GM19351 (cell line): ENCODE measurements at regions not wholly inside any gene's neighbourhood (a gene's known extent, or its start where the extent isn't known, plus 50 kb on each side); places are given as distances from the start of the nearest gene placed in this dataset.

Experiments used
- ATAC-seq: cut with Tn5 transposase; IDR thresholded peaks from one replicate; pipeline ENCODE4 v1.9.1; 2021; ENCODE audit warnings: mild to moderate bottlenecking, moderate library complexity; ENCODE audit not compliant: unreplicated experiment

- ATAC-seq = no peak
Observed at GRCh38 chr11:110947096-110947495, 234.9 kb upstream of the ARHGAP20 start.

GRCh38 chr11:110939471-110939870 is 227.2 kb upstream of the ARHGAP20 start:
- ATAC-seq = no peak

- ATAC-seq = no peak
Observed at GRCh38 chr11:110935018-110935640, 222.9 kb upstream of the ARHGAP20 start.

- no peak for ATAC-seq
Observed at GRCh38 chr11:110929129-110929528, 216.9 kb upstream of the ARHGAP20 start.

GRCh38 chr11:110928391-110928790 is 216.2 kb upstream of the ARHGAP20 start:
- no peak for ATAC-seq

- no peak for ATAC-seq
Observed at GRCh38 chr11:110921742-110922521, 209.7 kb upstream of the ARHGAP20 start.

- peak; percentile 61 for ATAC-seq
Observed at GRCh38 chr11:110919241-110919922, 207.1 kb upstream of the ARHGAP20 start.

- ATAC-seq = no peak
Observed at GRCh38 chr11:110918351-110918750, 206.1 kb upstream of the ARHGAP20 start.

GRCh38 chr11:110912437-110912836 is 200.2 kb upstream of the ARHGAP20 start:
- no peak for ATAC-seq

GRCh38 chr11:110910384-110910783 is 198.1 kb upstream of the ARHGAP20 start:
- ATAC-seq = no peak

GRCh38 chr11:110909336-110909735 is 197.1 kb upstream of the ARHGAP20 start:
- ATAC-seq = no peak

GRCh38 chr11:110908401-110909105 is 196.3 kb upstream of the ARHGAP20 start:
- no peak for ATAC-seq

- ATAC-seq = peak; percentile 42
Observed at GRCh38 chr11:110907629-110908028, 195.4 kb upstream of the ARHGAP20 start.

- no peak for ATAC-seq
Observed at GRCh38 chr11:110903830-110904229, 191.6 kb upstream of the ARHGAP20 start.

GRCh38 chr11:110903378-110903777 is 191.1 kb upstream of the ARHGAP20 start:
- ATAC-seq = no peak

- ATAC-seq = no peak
Observed at GRCh38 chr11:110901441-110901840, 189.2 kb upstream of the ARHGAP20 start.

GRCh38 chr11:110900426-110900825 is 188.2 kb upstream of the ARHGAP20 start:
- ATAC-seq = no peak

- no peak for ATAC-seq
Observed at GRCh38 chr11:110897035-110897434, 184.8 kb upstream of the ARHGAP20 start.

- ATAC-seq = no peak
Observed at GRCh38 chr11:110896358-110896757, 184.1 kb upstream of the ARHGAP20 start.

- no peak for ATAC-seq
Observed at GRCh38 chr11:110894224-110894623, 182.0 kb upstream of the ARHGAP20 start.

- ATAC-seq = no peak
Observed at GRCh38 chr11:110892741-110893285, 180.6 kb upstream of the ARHGAP20 start.
